Natural killer cell treated with Interleukin-12 subunit alpha and Interleukin-12 subunit beta and Interleukin-15 and Interleukin-18, amount 100 ng/mL, for 72 hours (primary cell): ENCODE measurements at regions not wholly inside any gene's neighbourhood (a gene's known extent, or its start where the extent isn't known, plus 50 kb on each side); places are given as distances from the start of the nearest gene placed in this dataset.

Experiments
- ATAC-seq, 2 donors: fragments of 150-1000 bp; cut with Tn5 transposase in 1 of 2; sonication (Bioruptor Pico), chemical (Tn5 transposase) in 1 of 2; 2 replicates each; pipeline ENCODE4 v1.10.0; 2021
- DNase-seq: peaks from one replicate; pipeline ENCODE4 v3.0.0; 2022; ENCODE audit warnings: low spot score
- H3K27ac Mint-ChIP-seq, 2 donors: 1 replicate in 1 of 2; 2 replicates in 1 of 2; pipeline ENCODE4 v1.8.0; 2022; ENCODE audit warnings: mixed read lengths in 2 of 2, mild to moderate bottlenecking in 1 of 2, moderate library complexity in 1 of 2
- H3K27me3 Mint-ChIP-seq, 2 donors: 1 replicate in 1 of 2; 2 replicates in 1 of 2; pipeline ENCODE4 v1.8.0; 2022; ENCODE audit warnings: mixed read lengths in 2 of 2
- H3K36me3 Mint-ChIP-seq: one replicate; pipeline ENCODE4 v1.8.0; 2022; ENCODE audit warnings: mixed read lengths
- H3K4me1 Mint-ChIP-seq, 2 donors: 1 replicate in 1 of 2; 2 replicates in 1 of 2; pipeline ENCODE4 v1.8.0; 2022; ENCODE audit warnings: low read depth in 2 of 2, mixed read lengths in 2 of 2, mild to moderate bottlenecking in 1 of 2
- H3K4me3 Mint-ChIP-seq: one replicate; pipeline ENCODE4 v1.8.0; 2022; ENCODE audit warnings: mixed read lengths
- H3K9me3 Mint-ChIP-seq: 2 replicates; pipeline ENCODE4 v1.8.0; 2022; ENCODE audit warnings: mixed read lengths

DNA sequence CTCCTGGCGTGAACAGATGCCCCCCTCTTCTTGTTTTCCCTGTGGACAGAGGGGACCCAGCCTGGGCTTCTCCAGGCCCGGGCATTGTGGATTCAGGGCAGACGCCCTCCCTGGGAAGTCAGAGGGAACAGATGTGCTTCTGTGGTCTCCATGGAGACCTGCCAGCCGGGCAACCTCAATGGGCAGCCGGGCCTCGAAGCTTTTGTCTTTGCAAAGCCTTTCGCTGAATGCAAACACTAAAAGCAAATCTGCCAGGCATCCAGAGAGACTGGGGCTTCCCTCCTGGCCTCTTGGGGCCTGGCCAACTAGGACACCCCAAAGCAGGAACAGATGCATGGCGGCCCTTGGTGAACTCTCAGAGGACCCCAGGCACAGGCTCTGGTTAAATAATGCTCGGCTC, 370.0 kb upstream of the SULF2 start:
- Mint-ChIP-seq H3K4me1 (no peaks in the 10 kb centered on the region), H3K27me3 (peaks cover 17 to 30% of the 10 kb centered on the region in 2 donors), H3K9me3 (no peaks in the 10 kb centered on the region), H3K27ac (no peak overlapping the region), H3K4me3 (no peak overlapping the region), H3K36me3 (no peaks in the 10 kb centered on the region)
- no peak for ATAC-seq
- no peak for DNase-seq

DNA sequence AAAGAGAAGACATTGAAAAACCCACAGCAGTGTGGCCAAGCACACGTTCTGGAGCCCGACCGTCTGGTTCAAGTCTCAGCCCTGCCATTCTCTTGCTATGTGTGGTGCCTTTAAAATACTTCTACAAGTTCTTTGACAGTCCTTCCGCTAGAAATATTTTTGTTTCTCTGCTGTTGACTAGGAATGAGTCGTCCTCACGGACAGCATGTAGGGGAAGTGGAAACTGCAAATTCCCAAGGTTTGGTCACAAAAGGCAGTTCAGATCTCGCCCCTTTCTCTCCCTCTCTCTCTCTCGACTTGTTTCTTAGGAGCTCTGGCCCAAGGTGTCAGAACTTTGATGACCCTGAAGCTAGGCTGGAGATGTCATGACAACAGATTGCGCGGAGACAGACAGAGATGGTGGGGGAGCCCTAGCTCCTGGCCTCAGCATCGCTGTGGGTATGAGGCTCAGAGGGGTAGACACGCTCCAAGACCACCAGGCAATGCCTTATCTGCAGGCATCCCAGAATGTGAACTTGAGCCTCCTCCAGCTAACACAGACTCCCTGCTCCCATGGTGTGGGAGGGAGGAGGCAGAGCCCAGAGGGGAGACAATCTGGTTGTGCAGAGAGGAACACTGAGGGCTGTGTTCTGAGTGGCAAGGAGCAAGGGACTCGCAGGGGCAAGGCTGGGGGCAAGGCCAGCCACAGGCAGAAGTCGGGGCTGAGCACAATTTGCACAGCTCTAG, 368.9 kb upstream of the SULF2 start:
- H3K9me3 Mint-ChIP-seq, result no peaks in the 10 kb centered on the region
- peaks cover 11 to 24% of the 10 kb centered on the region in 2 donors for H3K27me3 Mint-ChIP-seq
- H3K27ac Mint-ChIP-seq, result no peak overlapping the region
- H3K36me3 Mint-ChIP-seq, result no peaks in the 10 kb centered on the region
- DNase-seq, result no peak
- no peaks in the 10 kb centered on the region for H3K4me1 Mint-ChIP-seq
- no peak overlapping the region for H3K4me3 Mint-ChIP-seq
- no peak for ATAC-seq

- Mint-ChIP-seq H3K4me3 (no peak overlapping the region), H3K27me3 (peaks cover 11 to 27% of the 10 kb centered on the region in 2 donors), H3K9me3 (no peaks in the 10 kb centered on the region), H3K4me1 (no peaks in the 10 kb centered on the region), H3K27ac (no peak overlapping the region), H3K36me3 (no peaks in the 10 kb centered on the region)
- ATAC-seq, result no peak
- no peak for DNase-seq
Observed at GRCh38 chr20:48153523-48153922, 368.2 kb upstream of the SULF2 start.

- Mint-ChIP-seq H3K27ac (no peak overlapping the region), H3K4me3 (no peak overlapping the region), H3K4me1 (no peaks in the 10 kb centered on the region), H3K36me3 (no peaks in the 10 kb centered on the region), H3K27me3 (peaks cover 8 to 23% of the 10 kb centered on the region in 2 donors), H3K9me3 (no peaks in the 10 kb centered on the region)
- DNase-seq (no peak), ATAC-seq (no peak)
Observed at GRCh38 chr20:48153103-48153502, 367.8 kb upstream of the SULF2 start.

DNA sequence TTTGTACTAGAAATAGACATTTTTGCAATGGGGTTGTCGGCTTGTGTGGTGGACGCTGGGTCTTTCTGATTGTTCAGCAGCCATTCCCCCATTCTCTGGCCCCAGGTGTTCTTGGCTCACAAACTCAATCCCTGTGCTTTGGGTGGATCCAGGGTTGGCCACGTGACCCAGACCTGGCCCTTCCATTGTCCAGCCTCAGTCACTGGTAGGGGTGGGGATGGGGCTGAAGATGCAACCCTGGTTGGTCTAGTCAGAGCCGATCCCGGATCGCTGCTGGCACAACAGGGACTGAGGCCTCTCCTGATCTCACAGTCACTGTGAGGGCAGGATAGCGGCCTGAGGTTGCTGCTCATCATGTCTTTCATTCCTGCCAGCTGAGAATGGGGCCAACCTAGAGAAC, 365.3 kb upstream of the SULF2 start:
- no peak overlapping the region for H3K27ac Mint-ChIP-seq
- no peaks in the 10 kb centered on the region for H3K36me3 Mint-ChIP-seq
- H3K9me3 Mint-ChIP-seq, result no peaks in the 10 kb centered on the region
- no peaks in the 10 kb centered on the region for H3K4me1 Mint-ChIP-seq
- DNase-seq (no peak), ATAC-seq (no peak)
- H3K27me3 Mint-ChIP-seq, result peaks cover 11 to 15% of the 10 kb centered on the region in 2 donors
- H3K4me3 Mint-ChIP-seq, result no peak overlapping the region

DNA sequence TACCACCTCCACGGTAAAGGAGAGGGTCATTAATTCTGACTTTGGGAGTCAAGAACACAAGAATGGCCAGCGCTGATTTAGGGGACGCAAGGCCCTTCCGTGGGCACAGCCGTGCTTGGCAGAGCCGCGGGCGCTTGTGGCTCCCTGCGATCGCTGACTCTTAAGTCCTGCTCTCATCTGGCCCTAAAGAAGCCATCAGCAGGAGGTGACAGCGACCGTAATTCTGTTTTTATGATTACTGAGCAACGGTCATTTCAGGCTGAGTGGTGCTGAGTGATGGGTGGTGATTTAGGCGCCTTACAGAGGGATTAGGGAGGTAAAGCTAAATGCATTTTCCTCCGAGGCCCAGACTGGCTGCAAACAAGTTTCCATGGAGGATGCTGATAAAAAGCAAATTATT, 364.6 kb upstream of the SULF2 start:
- no peak overlapping the region for H3K4me3 Mint-ChIP-seq
- no peaks in the 10 kb centered on the region for H3K36me3 Mint-ChIP-seq

GRCh38 chr20:48148916-48149672, 363.8 kb upstream of the SULF2 start:
- Mint-ChIP-seq H3K27ac (no peak overlapping the region), H3K4me3 (no peak overlapping the region), H3K4me1 (no peaks in the 10 kb centered on the region), H3K36me3 (no peaks in the 10 kb centered on the region), H3K9me3 (no peaks in the 10 kb centered on the region), H3K27me3 (peaks cover 7 to 13% of the 10 kb centered on the region in 2 donors)
- no peak for ATAC-seq
- DNase-seq, result no peak

More for the DNA sequence above, 364.6 kb upstream of the SULF2 start:
- DNase-seq (no peak), ATAC-seq (no peak)
- Mint-ChIP-seq H3K4me1 (no peaks in the 10 kb centered on the region), H3K27me3 (peaks cover 11 to 13% of the 10 kb centered on the region in 2 donors), H3K9me3 (no peaks in the 10 kb centered on the region), H3K27ac (no peak overlapping the region)

GRCh38 chr20:48148020-48148419, 362.7 kb upstream of the SULF2 start:
- Mint-ChIP-seq H3K36me3 (no peaks in the 10 kb centered on the region), H3K4me3 (no peak overlapping the region), H3K27me3 (peaks cover 15% of the 10 kb centered on the region in 2 donors), H3K27ac (no peak overlapping the region), H3K4me1 (no peaks in the 10 kb centered on the region), H3K9me3 (no peaks in the 10 kb centered on the region)
- DNase-seq, result no peak
- ATAC-seq, result no peak

- Mint-ChIP-seq H3K9me3 (no peaks in the 10 kb centered on the region), H3K4me3 (no peak overlapping the region), H3K36me3 (no peaks in the 10 kb centered on the region), H3K27me3 (peaks cover 15 to 16% of the 10 kb centered on the region in 2 donors), H3K4me1 (no peaks in the 10 kb centered on the region), H3K27ac (no peak overlapping the region)
- no peak for DNase-seq
- no peak for ATAC-seq
Observed at GRCh38 chr20:48147311-48147710, 362.0 kb upstream of the SULF2 start.

GRCh38 chr20:48146877-48147276, 361.6 kb upstream of the SULF2 start:
- DNase-seq, result no peak
- no peaks in the 10 kb centered on the region for H3K36me3 Mint-ChIP-seq
- H3K27ac Mint-ChIP-seq, result no peak overlapping the region
- H3K9me3 Mint-ChIP-seq, result no peaks in the 10 kb centered on the region
- H3K4me3 Mint-ChIP-seq, result no peak overlapping the region
- peaks cover 15 to 18% of the 10 kb centered on the region in 2 donors for H3K27me3 Mint-ChIP-seq
- ATAC-seq, result no peak
- no peaks in the 10 kb centered on the region for H3K4me1 Mint-ChIP-seq

GRCh38 chr20:48146308-48146707, 361.0 kb upstream of the SULF2 start:
- Mint-ChIP-seq H3K27me3 (peaks cover 15 to 18% of the 10 kb centered on the region in 2 donors), H3K4me3 (no peak overlapping the region), H3K27ac (no peak overlapping the region), H3K36me3 (no peaks in the 10 kb centered on the region), H3K9me3 (no peaks in the 10 kb centered on the region), H3K4me1 (no peaks in the 10 kb centered on the region)
- DNase-seq, result no peak
- ATAC-seq, result no peak

DNA sequence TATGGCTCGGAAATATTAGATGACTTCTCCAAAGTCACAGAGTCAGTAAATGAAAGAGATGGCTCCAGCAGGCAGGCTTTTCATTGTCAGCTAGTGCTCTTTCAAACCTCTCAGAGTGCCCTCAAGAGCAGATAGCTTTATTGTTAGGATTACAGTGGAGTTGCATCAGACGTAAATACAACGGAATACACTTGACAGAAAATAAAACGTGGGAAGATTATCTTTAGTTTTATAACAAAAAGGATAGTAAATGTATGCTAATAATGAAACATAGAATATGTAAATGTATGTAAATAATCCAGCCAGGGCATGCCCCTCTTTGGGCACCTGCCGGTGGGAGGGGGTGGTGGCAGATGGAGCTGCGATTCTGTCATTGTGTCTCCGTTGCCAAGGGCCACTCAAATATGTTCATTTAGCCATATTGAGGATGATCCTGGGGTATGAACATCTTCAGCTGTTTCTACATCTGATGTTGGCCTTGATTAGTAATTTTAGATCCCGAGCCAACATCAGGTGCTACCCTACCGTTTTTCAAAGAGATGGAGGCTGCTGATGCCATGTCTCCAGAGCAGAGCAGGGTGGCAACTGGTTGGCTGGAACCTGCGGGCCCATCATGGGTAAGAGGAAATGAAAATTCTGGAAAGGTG, 358.3 kb upstream of the SULF2 start:
- Mint-ChIP-seq H3K27me3 (peaks cover 8 to 23% of the 10 kb centered on the region in 2 donors), H3K4me3 (no peak overlapping the region), H3K9me3 (no peaks in the 10 kb centered on the region), H3K27ac (no peak overlapping the region), H3K36me3 (no peaks in the 10 kb centered on the region), H3K4me1 (no peaks in the 10 kb centered on the region)
- ATAC-seq (no peak), DNase-seq (no peak)

DNA sequence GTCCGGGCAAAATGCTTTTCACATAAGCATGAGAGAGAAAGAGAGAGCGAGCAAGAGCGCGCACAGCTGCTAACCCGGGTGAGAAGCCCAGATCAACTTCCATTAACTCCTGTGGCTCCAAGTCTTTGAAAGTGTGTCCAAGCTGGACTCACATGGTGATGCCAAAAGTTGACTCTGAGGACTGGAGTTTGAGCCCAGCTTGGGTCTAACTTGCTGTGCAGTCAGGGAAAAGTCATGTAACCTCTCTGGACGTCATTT, 357.2 kb upstream of the SULF2 start:
- peaks cover 8 to 23% of the 10 kb centered on the region in 2 donors for H3K27me3 Mint-ChIP-seq
- DNase-seq, result no peak
- H3K27ac Mint-ChIP-seq, result no peak overlapping the region
- no peaks in the 10 kb centered on the region for H3K9me3 Mint-ChIP-seq
- no peaks in the 10 kb centered on the region for H3K4me1 Mint-ChIP-seq
- ATAC-seq, result no peak
- no peak overlapping the region for H3K4me3 Mint-ChIP-seq
- H3K36me3 Mint-ChIP-seq, result no peaks in the 10 kb centered on the region
